Testis (tissue), 2 donors: ENCODE measurements at regions not wholly inside any gene's neighbourhood (a gene's known extent, or its start where the extent isn't known, plus 50 kb on each side); places are given as distances from the start of the nearest gene placed in this dataset.
A peak's percentile ranks its signal among the peaks of the same experiment; 100 is the strongest.

Source experiments
- DNase-seq: peaks from one replicate; pipeline ENCODE4 v3.0.0-alpha.2; 2019
- H3K27ac ChIP-seq, 2 donors: fragments of 200-600 bp; sonication (generic); one replicate each; pipeline ENCODE4 v1.5.1; 2019
- H3K27me3 ChIP-seq: fragments of 200-600 bp; sonication (generic); one replicate; pipeline ENCODE4 v1.5.1; 2019
- H3K36me3 ChIP-seq: fragments of 200-600 bp; sonication (generic); one replicate; pipeline ENCODE4 v1.5.1; 2017; ENCODE audit warnings: low read depth; ENCODE audit errors: missing control alignments
- H3K4me1 ChIP-seq: fragments of 200-600 bp; sonication (generic); one replicate; pipeline ENCODE4 v1.5.1; 2019
- H3K4me3 ChIP-seq, 2 donors: fragments of 200-600 bp; sonication (generic); one replicate each; pipeline ENCODE4 v1.5.1; 2017 to 2019
- H3K9me3 ChIP-seq: fragments of 200-600 bp; sonication (generic); one replicate; pipeline ENCODE4 v1.5.1; 2017
- CTCF ChIP-seq, 3 experiments: fragments of 450-650 bp in 2 of 3; fragments of 200-600 bp in 1 of 3; sonication (generic) in 1 of 3; IDR thresholded peaks; one replicate each; pipeline ENCODE4 v1.5.1; 2016 to 2019; ENCODE audit warnings: antibody characterized with exemption in 3 of 3, mild to moderate bottlenecking in 2 of 3, moderate library complexity in 1 of 3
- POLR2A ChIP-seq: fragments of 450-650 bp; IDR thresholded peaks from one replicate; pipeline ENCODE4 v1.6.1; 2017; ENCODE audit warnings: antibody characterized with exemption, mild to moderate bottlenecking, moderate library complexity
- WGBS, 2 donors: methylation state at CpG; one replicate each; pipeline ENCODE4 v1.1.5; 2018; 5-methylcytosine and 5-hydroxymethylcytosine counted together
- intact Hi-C: fragments of 100-400 bp; cut with DNase I; formaldehyde crosslinking; loops from one replicate; pipeline ENCODE4 v1.15.1; 2023; ENCODE audit warnings: low total_unique reads

DNA sequence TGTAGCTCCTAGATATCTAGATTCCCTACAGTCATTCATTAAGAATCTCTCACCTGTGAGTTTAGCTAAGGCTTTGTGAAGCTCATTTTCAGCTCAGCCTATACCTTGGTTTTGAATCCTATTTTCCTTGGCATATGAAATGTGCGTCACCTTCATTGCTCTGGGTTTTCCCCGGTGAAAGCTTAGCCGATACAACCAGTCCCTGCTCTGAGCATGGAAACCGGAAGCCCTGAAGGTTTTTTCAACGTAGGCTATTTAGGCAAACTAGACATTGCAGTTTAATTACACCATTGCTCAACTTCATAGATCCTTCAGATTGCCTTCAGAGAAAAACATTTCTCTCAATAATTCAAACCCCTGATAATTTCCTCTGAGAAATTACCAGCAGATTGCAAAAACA is 206.8 kb upstream of the TPRG1 start:
- no peaks in the 10 kb centered on the region for H3K27me3 ChIP-seq
- no peak for TF ChIP-seq CTCF (IDR thresholded peaks at IDR 0.05)
- TF ChIP-seq POLR2A = no peak
- no peaks in the 10 kb centered on the region for H3K36me3 ChIP-seq
- H3K4me1 ChIP-seq = no peaks in the 10 kb centered on the region
- intact Hi-C loops = no loop called here
- H3K4me3 ChIP-seq = peak overlapping the region in 1 of 2 donors; percentile 3
- no peak for DNase-seq
- 71 to 83% methylated on average over 5 of the region's 5 CpGs for WGBS, 2 donors
- H3K9me3 ChIP-seq = no peaks in the 10 kb centered on the region
- no peak overlapping the region for H3K27ac ChIP-seq

DNA sequence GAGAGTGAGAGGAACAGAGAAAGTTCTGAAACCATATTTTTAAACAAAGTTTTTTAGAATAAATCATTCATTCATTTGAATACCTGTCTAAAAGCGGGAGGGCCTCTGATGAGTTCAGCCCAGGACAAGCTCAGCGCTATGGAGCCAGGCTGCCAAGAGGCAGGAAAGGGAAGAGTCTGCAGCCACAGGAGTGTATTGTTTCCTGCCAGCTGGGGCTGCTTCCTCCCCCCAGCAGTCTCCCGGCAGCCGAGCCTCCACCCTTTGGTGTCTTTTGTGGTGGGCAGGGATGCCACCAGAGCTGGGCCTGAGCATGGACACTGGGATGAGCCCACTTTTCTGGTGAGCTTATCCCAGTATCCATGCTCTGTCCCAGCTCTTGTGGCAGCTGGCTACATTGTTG is 199.5 kb upstream of the TPRG1 start:
- Histone ChIP-seq H3K4me3 (no peak overlapping the region), H3K27ac (no peak overlapping the region), H3K4me1 (peaks cover 15% of the 10 kb centered on the region), H3K27me3 (no peaks in the 10 kb centered on the region), H3K9me3 (no peaks in the 10 kb centered on the region), H3K36me3 (no peaks in the 10 kb centered on the region)
- no peak for DNase-seq
- intact Hi-C loops = loop anchor here (10.0 kb wide), 1 partner anchor 172 kb away; no protein-coding TSS in a partner anchor
- no peak for TF ChIP-seq POLR2A
- no peak for TF ChIP-seq CTCF (IDR thresholded peaks at IDR 0.05)
- WGBS, 2 donors = 73 to 83% methylated on average over 4 of the region's 4 CpGs

- Histone ChIP-seq H3K4me3 (no peak overlapping the region), H3K36me3 (no peaks in the 10 kb centered on the region), H3K27me3 (no peaks in the 10 kb centered on the region), H3K9me3 (no peaks in the 10 kb centered on the region), H3K4me1 (peaks cover 20% of the 10 kb centered on the region), H3K27ac (peak overlapping the region; percentile 47 to 77)
- intact Hi-C loops = loop anchor here (10.0 kb wide), 1 partner anchor 170 kb away; no protein-coding TSS in a partner anchor
- no peak for DNase-seq
- TF ChIP-seq POLR2A (no peak), CTCF (IDR thresholded peaks at IDR 0.05) (no peak)
- 35 to 46% methylated on average over 10 of the region's 10 CpGs for WGBS, 2 donors
Measured at GRCh38 chr3:188974856-188975599, 196.7 kb upstream of the TPRG1 start.

DNA sequence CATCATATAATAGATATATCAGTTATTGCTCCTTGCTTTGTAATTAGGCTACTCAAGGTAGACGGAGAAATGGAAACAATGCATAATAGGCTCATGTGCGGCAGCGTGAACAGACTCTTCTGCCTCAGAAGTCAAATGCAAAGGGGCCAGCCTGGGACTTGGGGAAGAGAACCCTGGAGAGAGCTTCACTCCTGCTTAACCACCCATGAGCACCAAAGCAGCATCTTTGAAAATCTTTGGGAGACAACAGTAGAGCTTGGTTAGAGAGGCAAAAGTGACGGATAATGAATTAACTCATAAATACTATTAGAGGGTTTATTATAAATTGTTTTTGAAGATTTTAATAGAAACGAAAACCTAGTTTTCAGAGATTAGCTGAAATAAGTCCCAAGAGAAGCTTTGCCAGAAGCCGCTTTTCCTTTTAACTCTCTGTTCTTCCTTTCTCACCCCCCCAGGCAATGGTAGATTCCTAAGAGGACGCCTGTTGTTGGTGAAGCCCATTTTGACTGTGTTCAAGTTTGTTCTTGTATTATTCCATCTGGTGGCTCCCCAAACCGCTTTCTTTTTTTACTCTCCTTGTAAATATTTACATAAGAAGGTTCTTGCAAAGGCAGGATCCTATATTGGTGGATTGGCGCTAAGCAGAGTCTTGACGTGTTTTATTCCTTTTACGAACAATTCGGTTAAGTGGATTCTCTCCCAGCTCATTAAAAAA is 196.0 kb upstream of the TPRG1 start:
- TF ChIP-seq CTCF (IDR thresholded peaks at IDR 0.05) (no peak), POLR2A (no peak)
- Histone ChIP-seq H3K27me3 (no peaks in the 10 kb centered on the region), H3K9me3 (no peaks in the 10 kb centered on the region), H3K36me3 (no peaks in the 10 kb centered on the region), H3K4me1 (peaks cover 20% of the 10 kb centered on the region), H3K4me3 (no peak overlapping the region), H3K27ac (peak overlapping the region in 1 of 2 donors; percentile 77)
- 38 to 44% methylated on average over 12 of the region's 12 CpGs for WGBS, 2 donors
- intact Hi-C loops = loop anchor here (10.0 kb wide), 1 partner anchor 169 kb away; no protein-coding TSS in a partner anchor
- DNase-seq = peak; percentile 37
